NCI-H146 treated with DMSO at 0.1 percent for 48 hours (cell line): ENCODE measurements at regions not wholly inside any gene's neighbourhood (a gene's known extent, or its start where the extent isn't known, plus 50 kb on each side); places are given as distances from the start of the nearest gene placed in this dataset.
"Not testable (repeated sequence)": the region's sequence is repeated elsewhere in the genome, so short reads cannot be mapped to it uniquely, and the experiment has no call there.

Experiments
- DNase-seq: peaks from one replicate; lab custom pipeline; 2025; ENCODE audit not compliant: unreplicated experiment; lab: John Stamatoyannopoulos, UW

GRCh38 chr6:51213811-51214210 is 395.1 kb downstream of the TFAP2B start:
- DNase-seq, result no peak

GRCh38 chr6:51214442-51214841 is 395.8 kb downstream of the TFAP2B start:
- no peak for DNase-seq

DNA sequence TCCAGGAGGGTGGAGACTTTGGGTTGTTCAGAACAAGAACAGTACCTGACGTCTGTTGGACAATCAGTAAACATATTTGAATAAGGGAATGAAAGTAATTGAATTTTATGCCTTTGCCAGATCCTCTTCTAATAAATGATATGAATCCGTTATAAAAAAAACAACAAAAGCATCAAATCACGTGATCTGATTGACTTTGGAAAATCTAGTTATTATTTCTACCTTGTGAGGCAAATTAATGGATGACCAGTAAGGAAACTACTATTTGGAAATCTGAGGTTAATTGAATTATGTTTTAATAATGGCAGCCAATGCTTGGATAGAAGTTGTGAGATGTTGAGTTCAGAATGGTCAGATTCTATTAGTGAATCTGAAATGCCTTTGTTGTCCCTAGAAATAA is 399.5 kb downstream of the TFAP2B start:
- DNase-seq, result no peak

DNA sequence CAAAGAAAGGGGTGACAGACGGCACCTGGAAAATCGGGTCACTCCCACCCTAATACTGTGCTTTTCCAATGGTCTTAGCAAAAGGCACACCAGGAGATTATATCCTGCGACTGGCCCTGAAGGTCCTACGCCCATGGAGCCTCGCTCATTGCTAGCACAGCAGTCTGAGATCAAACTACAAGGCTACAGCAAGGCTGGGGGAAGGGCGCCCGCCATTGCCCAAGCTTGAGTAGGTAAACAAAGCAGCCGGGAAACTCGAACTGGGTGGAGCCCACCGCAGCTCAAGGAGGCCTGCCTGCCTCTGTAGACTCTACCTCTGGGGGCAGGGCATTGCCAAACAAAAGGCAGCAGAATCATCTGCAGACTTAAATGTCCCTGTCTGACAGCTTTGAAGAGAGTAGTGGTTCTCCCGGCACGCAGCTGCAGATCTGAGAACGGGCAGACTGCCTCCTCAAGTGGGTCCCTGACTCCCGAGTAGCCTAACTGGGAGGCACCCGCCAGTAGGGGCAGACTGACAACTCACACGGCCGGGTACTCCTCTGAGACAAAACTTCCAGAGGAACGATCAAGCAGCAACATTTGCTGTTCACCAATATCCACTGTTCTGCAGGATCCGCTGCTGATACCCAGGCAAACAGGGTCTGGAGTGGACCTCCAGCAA is 406.0 kb downstream of the TFAP2B start:
- not testable (repeated sequence) for DNase-seq

- no peak for DNase-seq
These were observed 422.7 kb downstream of the TFAP2B start for GRCh38 chr6:51241376-51241775.

DNA sequence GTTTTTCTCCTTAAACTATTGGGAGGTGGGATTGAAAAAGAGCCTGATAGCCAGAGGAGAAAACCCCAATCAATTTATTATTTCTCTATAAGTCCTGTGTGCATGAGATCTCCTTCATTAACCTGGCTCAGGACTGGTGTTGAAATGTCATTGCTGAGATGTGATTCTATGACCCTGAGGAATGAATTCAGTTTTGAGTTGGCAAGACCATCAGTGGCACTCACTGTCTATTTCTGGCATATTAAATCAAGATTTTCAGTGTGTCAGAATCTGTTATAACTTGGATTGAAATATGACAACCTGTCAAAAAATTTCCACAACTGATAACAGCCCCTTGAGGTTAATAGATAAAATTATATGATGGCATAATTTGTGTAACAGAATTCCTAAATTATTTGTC is 431.1 kb downstream of the TFAP2B start:
- no peak for DNase-seq

DNA sequence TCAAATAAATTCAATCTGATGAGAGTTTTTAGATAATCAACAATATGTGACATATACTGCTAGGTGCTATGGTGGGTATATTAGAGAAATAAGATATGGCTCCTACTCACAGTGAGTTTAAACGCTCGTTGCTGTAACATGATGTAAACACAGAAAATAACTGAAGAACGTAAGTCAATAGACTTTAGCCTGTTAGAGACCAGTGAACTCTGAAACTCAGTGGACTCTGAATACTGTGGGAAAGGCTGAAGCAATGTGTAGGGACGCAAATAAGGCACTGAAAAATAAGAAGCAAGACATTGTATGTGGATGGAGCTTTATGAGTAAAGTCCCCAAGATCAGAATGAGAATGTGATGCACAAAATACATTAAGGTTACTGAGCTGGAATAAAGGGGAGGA is 431.6 kb downstream of the TFAP2B start:
- DNase-seq, result no peak

- DNase-seq, result no peak
These were observed 439.3 kb downstream of the TFAP2B start for GRCh38 chr6:51257938-51258337.

DNA sequence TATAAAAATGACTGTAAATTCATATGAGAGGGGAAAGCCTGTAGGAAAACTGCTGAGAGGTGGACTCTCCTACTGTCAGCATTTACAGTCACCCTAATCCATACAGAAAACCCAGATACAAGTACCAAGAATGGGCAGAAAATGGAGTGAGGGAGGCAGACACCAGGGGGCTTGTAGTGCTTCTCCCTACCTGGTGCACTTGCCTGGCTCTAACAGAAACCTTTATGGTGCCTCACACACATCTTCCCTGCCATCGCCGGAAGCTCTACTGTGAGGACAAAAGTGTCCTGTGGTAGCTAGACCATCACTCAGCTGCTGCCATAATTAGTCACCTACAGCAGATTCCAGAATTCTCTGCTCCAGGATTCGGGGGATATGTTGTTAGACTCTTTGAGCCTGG is 441.3 kb downstream of the TFAP2B start:
- DNase-seq, result no peak

GRCh38 chr6:51261691-51262090 is 443.0 kb downstream of the TFAP2B start:
- no peak for DNase-seq

DNA sequence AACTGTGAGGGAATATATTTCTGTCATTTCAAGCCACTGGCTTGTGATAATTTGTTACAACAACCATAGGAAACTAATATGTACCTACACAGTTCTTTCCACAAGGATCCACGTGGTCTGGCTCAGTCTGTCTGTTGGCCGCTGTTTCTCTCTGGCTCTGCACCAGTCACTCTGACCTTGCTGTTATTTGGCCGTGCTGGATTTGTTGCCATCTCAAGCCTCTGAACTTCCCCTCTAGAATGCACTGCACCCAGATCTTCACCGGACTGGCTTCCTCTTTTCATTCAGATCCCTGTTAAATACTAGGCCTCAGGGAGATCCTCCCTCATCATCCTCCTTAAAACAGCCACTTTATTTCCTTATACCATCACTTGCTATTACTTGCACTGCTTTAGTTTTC is 446.8 kb downstream of the TFAP2B start:
- no peak for DNase-seq

GRCh38 chr6:51266604-51267003 is 447.9 kb downstream of the TFAP2B start:
- DNase-seq, result no peak

- DNase-seq, result no peak
These were observed 450.0 kb downstream of the TFAP2B start for GRCh38 chr6:51268666-51269065.

GRCh38 chr6:51269876-51270275 is 451.2 kb downstream of the TFAP2B start:
- no peak for DNase-seq

DNA sequence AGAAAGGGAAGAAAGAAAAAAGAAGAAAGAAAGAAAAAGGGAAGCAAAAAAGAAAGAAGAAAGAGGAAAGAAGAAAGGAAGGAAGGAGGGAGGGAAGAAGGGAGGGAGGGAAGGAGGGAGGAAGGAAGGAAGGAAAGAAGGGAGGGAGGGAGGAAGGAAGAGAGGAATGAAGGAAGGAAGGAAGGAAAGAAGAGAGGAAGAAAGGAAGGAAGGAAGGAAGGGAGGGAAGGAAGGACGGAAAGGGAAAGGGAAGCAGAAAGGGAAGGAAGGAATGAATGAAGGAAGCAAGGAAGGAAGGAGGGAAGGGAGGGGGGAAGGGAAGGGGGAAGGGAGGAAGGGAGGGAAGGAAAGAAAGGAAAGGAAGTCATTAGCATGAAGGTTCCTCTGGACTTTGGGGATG is 452.9 kb downstream of the TFAP2B start:
- DNase-seq, result no peak

DNA sequence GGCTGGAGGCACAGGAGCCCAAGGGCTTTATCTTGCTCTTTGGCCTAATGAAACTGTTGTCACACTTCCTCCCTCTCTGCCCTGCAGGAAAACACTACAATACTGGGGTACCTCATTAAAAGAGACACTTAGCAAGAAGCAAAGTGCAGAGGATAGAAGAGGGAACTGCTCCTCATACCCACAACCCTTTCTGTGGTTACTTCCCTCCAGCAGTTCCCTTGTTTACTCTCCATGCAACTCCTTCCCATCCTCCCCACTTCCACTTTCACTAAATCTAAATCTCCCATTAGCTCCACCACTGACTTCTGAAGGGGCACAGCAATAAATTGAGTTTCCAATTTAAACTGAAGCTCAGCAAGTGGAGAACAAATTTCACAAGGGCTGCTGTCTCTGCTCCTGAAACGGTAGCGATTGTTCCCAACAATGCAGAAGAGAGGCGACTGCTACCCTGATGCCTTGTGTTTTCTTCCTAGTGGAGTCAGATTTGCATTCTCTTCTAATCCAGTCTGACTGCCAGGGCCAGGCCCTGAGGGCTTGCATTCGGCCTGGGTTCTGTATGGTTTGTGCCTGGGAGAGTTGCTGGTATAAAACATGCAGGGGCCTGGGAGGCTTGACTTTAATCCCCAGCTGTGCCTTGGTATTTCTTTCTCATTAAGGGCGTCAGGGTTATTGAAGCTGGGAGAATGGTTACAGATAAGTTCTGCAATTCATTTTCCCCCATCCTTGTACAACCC is 454.7 kb downstream of the TFAP2B start:
- DNase-seq, result no peak

DNA sequence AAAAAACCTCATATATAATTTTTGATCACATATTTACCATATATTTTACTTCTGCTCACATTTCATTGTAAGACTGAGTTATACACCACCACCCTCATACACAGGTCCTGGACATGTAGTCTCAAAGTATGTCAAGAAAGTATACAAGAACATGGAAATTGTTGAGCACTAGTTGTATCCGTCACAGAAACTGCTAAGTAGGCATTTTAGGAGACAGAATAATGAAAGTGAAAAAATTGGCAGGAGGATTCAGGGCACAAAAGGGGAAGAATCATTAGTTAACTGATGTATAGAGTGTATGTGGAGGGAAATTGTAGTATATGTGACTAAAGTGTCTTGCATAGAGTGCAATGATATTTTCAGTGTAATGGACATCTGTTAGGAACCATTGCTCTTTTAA is 458.8 kb downstream of the TFAP2B start:
- DNase-seq, result no peak

GRCh38 chr6:51282026-51282425 is 463.4 kb downstream of the TFAP2B start:
- DNase-seq, result no peak

- DNase-seq, result no peak
These were observed 465.2 kb downstream of the TFAP2B start for GRCh38 chr6:51283723-51284355.

GRCh38 chr6:51285876-51286275 is 467.2 kb downstream of the TFAP2B start:
- no peak for DNase-seq

DNA sequence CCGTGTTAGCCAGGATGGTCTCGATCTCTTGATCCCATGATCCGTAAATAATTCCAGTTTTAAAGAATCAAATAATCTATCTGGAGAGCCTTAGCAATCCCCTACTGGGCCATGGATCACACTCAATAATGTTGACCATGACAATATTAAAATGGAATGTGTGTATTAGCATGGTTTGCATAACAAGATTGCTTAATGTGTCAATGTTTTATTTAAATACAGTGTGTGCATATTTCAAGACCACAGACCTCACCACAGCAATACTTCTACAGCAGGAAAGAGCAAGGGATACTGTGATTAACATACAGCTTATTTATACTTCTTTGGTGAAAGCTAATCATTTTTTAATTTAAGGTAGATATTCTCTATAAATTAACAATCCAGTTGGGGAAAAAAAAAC is 470.4 kb downstream of the TFAP2B start:
- DNase-seq, result no peak

GRCh38 chr6:51292659-51293058 is 474.0 kb downstream of the TFAP2B start:
- DNase-seq, result no peak
